CD4-positive, alpha-beta T cell treated with Interleukin-15 for 4 hours (primary cell): ENCODE measurements at regions not wholly inside any gene's neighbourhood (a gene's known extent, or its start where the extent isn't known, plus 50 kb on each side); places are given as distances from the start of the nearest gene placed in this dataset.
A peak's percentile ranks its signal among the peaks of the same experiment; 100 is the strongest.
"Not testable (repeated sequence)": the region's sequence is repeated elsewhere in the genome, so short reads cannot be mapped to it uniquely, and the experiment has no call there.

Experiments
- DNase-seq: peaks from one replicate; pipeline ENCODE4 v3.0.0-alpha.2; 2020; ENCODE audit warnings: low spot score

GRCh38 chr19:23984911-23985310 lies 70.2 kb downstream of the ZNF726 start:
- DNase-seq, result not testable (repeated sequence)

GRCh38 chr19:23986623-23987022 lies 71.9 kb downstream of the ZNF726 start:
- no peak for DNase-seq

DNA sequence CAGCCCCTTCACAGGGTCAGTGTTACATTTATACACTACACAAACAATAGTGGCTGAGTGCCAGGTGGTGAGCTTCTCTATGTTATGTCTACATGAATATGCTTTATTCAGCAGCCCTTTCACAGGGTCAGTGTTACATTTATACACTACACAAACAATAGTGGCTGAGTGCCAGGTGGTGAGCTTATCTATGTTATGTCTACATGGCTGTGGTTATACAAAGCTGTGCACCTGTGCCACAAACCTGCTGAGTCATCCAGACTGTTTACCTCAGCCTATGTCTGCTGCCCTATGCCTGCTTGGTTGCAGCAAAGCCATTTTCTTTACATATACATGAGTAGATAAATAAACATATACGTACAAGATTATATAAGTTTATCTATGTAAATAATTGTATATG lies 76.5 kb downstream of the ZNF726 start:
- no peak for DNase-seq

DNA sequence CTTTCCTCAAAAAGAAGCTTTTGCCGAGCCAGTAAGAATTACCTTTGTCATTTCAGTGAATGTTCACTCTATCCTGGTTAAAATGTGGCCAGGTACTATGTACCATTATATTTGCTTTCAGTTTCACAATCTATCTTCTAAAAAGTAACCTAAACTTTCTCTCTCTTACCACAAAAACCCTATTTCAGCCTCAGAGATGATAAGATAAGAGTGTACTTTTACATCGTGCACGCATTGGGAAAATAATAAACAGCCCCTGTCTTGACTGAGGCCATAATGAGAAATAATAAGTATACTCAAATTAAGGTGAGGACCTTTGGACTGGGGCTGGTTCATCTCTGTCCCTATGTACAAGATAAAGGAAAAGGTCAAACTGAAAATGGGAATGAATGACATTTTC lies 77.7 kb downstream of the ZNF726 start:
- no peak for DNase-seq

- DNase-seq, result no peak
These were observed 78.8 kb downstream of the ZNF726 start for GRCh38 chr19:23993440-23993839.

DNA sequence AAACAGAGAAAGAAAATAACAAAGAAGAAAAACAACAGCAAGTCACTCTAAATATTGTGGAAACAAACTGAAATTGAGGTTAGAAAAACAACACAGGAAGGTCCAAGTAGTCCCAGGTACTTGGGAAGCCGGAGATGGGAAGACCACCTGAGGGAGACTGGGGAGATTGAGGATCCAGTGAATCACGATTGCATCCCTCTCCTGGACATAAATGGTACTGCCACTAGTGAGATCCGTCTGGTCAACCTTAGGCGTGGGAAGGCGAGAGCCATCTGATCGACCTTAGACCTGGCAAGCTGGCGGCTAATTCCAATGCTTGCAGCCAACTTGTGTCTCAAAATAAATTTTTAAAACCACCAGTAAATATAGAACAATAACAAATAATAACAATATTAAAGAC lies 81.9 kb downstream of the ZNF726 start:
- DNase-seq, result no peak

DNA sequence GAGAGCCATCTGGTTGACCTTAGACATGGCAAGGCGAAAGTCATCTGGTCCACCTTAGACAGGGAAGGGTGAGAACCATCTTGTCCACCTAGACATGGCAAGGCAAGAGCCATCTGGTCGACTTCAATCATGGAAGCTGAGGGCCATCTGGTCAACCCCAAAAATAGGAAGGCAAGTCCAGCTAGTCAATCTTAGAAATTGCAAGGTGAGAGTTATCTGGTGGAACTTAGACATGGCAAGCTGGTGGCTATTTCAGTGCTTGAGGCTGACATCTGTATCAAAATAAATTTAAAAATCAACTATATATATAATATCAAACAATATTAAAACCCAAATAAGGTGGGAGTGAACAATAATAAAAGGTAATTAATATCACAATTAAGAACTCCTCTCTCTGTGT lies 83.9 kb downstream of the ZNF726 start:
- no peak for DNase-seq

- no peak for DNase-seq
These were observed 85.3 kb downstream of the ZNF726 start for GRCh38 chr19:23999821-24000610.

DNA sequence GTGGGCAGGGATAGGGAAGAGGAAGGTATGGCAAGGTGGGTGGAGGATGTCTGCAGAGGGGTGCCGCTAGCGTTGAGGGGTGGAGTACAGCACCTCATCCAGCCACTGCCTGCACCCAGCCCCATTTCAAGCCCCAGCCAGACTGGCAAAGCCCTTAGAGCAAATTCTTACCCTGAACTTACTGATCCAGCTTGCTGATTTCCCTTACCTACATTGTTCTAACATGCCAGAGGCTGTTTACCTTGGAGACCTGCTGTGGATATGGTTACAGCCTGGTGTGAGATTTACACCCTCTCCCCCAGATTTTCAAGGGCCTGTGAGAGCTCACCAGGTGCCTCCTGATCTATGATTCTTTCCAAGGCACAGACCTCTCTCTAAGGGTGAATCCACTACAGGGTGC lies 86.0 kb downstream of the ZNF726 start:
- DNase-seq, result no peak

GRCh38 chr19:24002256-24002945 lies 84.6 kb upstream of the ZNF254 start:
- DNase-seq, result no peak

GRCh38 chr19:24003537-24003936 lies 83.5 kb upstream of the ZNF254 start:
- no peak for DNase-seq

- no peak for DNase-seq
These were observed 82.8 kb upstream of the ZNF254 start for GRCh38 chr19:24004166-24004565.

DNA sequence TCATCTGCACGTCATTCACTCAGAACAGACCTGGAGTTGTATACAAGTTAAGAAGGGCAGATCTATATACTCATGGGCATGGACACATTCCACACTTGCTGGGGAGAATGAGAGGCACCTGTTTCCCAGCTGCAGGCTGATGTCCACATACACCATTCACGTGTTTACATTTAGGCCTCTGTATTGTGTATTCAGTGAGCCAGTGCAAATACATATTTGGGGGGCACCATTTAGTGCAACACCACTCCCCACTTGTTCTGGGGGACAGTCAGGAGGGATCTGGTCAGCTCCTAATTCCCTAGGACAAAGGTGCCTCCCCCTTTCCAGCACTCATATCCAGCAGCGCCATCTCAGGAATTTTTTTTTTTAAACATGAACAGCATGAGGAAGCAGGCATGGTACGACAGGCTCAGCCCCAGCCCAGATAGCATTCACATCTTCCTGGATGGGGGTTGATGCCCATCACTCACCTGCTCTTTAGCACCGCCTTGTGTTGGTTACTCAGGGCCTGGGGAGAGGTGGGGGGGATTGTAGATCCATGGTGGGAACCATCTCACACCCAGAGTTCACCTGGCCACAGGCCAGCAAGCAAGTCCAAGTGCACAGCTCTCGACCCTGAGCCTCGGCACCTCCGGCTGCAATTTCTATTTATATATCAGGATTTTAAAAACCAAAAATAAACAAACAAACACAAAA lies 56.9 kb upstream of the ZNF254 start:
- no peak for DNase-seq

- DNase-seq, result no peak
These were observed 54.3 kb upstream of the ZNF254 start for GRCh38 chr19:24032651-24033050.

DNA sequence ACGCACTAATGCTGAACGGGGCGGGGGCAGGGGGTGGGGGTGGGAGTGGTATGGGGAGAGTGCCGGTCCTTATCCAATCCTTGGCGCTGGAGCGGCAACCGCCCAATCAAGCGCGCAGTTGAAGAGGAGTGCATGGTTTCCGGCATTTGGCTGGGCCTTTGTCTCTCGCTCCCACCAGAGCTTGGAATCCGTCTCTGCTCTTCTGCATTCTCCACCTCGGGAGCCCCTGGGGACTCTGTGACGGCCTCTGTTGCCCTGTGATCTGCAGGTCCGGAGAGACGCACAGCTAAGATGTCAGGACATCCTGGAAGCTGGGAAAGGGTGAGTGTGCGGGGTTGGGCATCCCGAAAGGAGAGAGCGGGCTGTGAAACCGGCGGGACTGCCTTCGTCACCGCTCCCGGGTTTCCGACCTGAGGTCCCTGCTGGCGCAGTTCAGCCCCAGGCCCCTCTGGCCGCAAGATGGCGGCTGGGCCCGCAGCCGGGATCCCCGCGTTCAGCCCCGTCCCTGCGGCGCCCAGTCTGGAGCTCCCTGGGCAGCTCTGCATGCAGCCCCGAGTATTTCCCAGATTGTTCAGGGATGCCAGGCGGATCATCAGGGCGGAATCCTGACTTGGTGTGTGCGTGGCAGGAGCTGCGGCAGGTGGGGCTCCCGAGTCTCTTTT lies 53.6 kb upstream of the ZNF254 start:
- DNase-seq, result peak; percentile 80

GRCh38 chr19:24033963-24034342 lies 53.0 kb upstream of the ZNF254 start:
- peak; percentile 12 for DNase-seq

GRCh38 chr19:24035261-24035880 lies 51.6 kb upstream of the ZNF254 start:
- not testable (repeated sequence) for DNase-seq
